ENCODE measurements at regions not wholly inside any gene's neighbourhood (a gene's known extent, or its start where the extent isn't known, plus 50 kb on each side); places are given as distances from the start of the nearest gene placed in this dataset.

GRCh38 chrX:725971-726370, 95.4 kb downstream of the SHOX start:
- no peak for DNase-seq

GRCh38 chrX:724256-724655, 93.7 kb downstream of the SHOX start:
- no peak for DNase-seq

GRCh38 chrX:723781-724180, 93.2 kb downstream of the SHOX start:
- DNase-seq: peak; percentile 2

GRCh38 chrX:721354-721753, 90.8 kb downstream of the SHOX start:
- DNase-seq: no peak

- DNase-seq: no peak
Observed at GRCh38 chrX:720825-721224, 90.2 kb downstream of the SHOX start.

GRCh38 chrX:720250-720649, 89.7 kb downstream of the SHOX start:
- no peak for DNase-seq

GRCh38 chrX:716136-716535, 85.5 kb downstream of the SHOX start:
- DNase-seq: no peak

GRCh38 chrX:714131-714530, 83.5 kb downstream of the SHOX start:
- DNase-seq: no peak
